ENCODE measurements at regions not wholly inside any gene's neighbourhood (a gene's known extent, or its start where the extent isn't known, plus 50 kb on each side); places are given as distances from the start of the nearest gene placed in this dataset.
A peak's percentile ranks its signal among the peaks of the same experiment; 100 is the strongest.
"Not testable (repeated sequence)": the region's sequence is repeated elsewhere in the genome, so short reads cannot be mapped to it uniquely, and the experiment has no call there.

DNA sequence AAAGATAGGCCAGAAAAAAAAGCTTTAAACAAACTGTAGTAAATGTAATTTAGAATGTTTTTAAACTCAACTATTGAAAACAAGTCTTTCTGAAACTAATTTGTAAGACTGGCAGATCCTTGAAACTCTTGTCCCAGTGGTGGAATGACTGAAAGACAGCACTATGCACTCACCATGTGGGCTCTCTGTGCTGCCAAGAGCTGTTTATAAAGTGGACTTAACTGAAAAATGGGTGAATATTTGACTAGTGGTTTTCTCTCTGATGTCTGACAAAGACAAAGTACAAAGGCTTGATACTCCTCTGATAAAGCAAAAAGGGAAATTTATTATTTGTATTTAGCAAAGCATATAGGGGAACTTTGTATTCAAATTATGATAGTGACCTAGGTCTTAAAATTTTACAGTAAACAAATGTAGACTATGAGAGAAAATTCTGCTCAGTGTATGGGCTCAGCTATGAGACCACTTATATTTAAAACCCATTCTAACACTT lies 635.4 kb downstream of the NR2F1-AS1 start:
- peak; percentile 23 for DNase-seq (ENCODE audit: low read depth)
- TF ChIP-seq, protein P1, sequence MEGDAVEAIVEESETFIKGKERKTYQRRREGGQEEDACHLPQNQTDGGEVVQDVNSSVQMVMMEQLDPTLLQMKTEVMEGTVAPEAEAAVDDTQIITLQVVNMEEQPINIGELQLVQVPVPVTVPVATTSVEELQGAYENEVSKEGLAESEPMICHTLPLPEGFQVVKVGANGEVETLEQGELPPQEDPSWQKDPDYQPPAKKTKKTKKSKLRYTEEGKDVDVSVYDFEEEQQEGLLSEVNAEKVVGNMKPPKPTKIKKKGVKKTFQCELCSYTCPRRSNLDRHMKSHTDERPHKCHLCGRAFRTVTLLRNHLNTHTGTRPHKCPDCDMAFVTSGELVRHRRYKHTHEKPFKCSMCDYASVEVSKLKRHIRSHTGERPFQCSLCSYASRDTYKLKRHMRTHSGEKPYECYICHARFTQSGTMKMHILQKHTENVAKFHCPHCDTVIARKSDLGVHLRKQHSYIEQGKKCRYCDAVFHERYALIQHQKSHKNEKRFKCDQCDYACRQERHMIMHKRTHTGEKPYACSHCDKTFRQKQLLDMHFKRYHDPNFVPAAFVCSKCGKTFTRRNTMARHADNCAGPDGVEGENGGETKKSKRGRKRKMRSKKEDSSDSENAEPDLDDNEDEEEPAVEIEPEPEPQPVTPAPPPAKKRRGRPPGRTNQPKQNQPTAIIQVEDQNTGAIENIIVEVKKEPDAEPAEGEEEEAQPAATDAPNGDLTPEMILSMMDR (IDR thresholded peaks at IDR 0.05; ENCODE audit: low read depth, low read length, missing control alignments) = no peak
- in situ Hi-C loops (cut with HindIII; ENCODE audit: low sequenced_read_pairs) = no loop called here

DNA sequence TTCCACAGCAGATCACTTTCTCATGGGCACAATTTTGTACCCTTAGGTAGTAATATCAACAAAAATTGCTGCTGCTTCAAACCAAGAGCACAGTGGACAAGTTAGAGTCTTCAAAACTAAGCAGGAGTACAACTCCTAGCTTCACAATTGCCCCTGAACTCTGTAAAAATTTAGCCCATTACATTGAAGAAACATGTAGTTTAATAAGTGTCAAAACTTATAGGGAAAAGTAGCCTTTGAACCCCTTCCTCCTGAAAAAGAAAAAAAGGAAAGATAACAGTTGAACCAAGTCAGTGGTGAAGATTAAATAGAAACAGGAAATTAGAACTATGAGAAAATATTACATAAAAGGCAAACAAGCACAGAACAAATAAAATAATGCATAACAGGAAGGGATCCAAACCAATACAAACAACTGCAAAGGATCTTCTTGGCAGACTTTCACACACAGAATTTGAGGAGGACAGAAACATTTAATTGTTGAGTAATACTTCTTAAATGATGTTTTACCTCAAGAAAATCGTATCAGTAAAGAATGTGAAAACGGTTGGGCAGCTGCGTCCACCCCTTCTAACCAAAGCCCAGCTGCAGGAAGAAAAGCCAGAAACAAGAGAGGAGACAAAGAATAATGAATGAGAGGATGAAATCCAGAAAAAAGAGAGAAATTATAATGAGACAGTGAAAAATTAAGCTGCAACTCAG lies 636.0 kb downstream of the NR2F1-AS1 start:
- in situ Hi-C loops (cut with HindIII; ENCODE audit: low sequenced_read_pairs) = no loop called here
- peak; percentile 88 for DNase-seq (ENCODE audit: low read depth)
- TF ChIP-seq, protein P1 (IDR thresholded peaks at IDR 0.05; ENCODE audit: low read depth, low read length, missing control alignments) = no peak

More for the DNA sequence above, 635.4 kb downstream of the NR2F1-AS1 start:
- H3K4me3 ChIP-seq (ENCODE audit: low read depth, low read length) = no peak overlapping the region

DNA sequence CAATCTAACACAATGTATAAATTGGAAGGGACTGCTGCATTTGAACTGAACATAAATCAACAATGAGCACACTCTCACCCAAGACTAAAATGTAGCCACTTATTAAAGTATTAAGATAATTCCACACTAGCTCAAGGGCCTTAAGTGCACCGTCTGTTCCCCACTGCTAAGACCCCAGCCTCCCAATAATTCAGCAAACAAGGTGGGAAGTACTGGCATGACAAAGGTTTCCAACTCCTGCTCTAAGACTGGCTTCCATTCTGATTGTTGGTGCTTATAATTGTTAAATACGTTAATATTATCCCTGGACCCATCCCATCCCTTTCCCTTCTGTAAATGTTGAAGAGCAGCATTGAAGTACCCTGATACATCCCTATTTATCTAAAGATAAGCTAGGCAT lies 636.7 kb downstream of the NR2F1-AS1 start:
- in situ Hi-C loops (cut with HindIII; ENCODE audit: low sequenced_read_pairs) = no loop called here
- no peak overlapping the region for H3K4me3 ChIP-seq (ENCODE audit: low read depth, low read length)
- TF ChIP-seq, protein P1 (IDR thresholded peaks at IDR 0.05; ENCODE audit: low read depth, low read length, missing control alignments) = no peak
- no peak for DNase-seq (ENCODE audit: low read depth)

More for the DNA sequence above, 636.0 kb downstream of the NR2F1-AS1 start:
- H3K4me3 ChIP-seq (ENCODE audit: low read depth, low read length) = no peak overlapping the region

DNA sequence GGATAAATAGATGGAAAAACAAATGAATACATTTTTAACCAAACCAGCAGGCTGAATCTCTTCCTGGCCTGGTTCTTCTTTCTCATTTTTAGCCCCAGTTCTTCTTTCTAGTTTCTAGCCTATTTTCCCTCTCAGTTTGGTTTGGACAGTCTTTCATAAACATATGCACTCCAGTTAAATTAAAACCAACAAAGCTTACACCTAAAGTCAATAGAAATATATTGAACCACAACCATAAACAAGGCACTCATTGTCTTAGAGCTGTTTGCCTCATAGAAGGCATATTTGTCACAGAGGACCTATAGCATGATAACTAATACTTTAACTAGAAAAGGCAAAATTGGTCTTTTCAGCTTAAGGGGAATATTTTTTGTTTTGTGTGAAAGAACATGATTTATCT lies 638.3 kb downstream of the NR2F1-AS1 start:
- no peak overlapping the region for H3K4me3 ChIP-seq (ENCODE audit: low read depth, low read length)
- TF ChIP-seq, protein P1 (IDR thresholded peaks at IDR 0.05; ENCODE audit: low read depth, low read length, missing control alignments) = no peak
- DNase-seq (ENCODE audit: low read depth) = no peak
- in situ Hi-C loops (cut with HindIII; ENCODE audit: low sequenced_read_pairs) = no loop called here

DNA sequence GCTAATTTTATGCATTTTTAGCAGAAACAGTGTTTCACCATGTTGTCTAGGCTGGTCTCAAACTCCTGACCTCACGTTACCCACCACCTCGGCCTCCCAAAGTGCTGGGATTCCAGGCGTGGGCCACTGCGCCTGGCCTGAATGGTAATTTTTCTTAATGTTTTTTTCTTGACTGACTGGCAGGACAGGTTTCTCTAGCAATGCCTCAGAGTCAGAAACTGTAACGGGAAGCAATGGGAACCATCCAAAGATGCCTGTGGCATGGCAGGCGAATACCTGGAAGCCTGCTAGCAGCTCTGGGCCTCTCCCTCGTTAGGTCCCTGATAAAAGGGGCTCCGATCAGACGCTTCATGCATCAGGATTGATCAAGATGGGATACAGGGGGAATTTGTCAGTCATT lies 639.2 kb downstream of the NR2F1-AS1 start:
- H3K4me3 ChIP-seq (ENCODE audit: low read depth, low read length) = no peak overlapping the region
- in situ Hi-C loops (cut with HindIII; ENCODE audit: low sequenced_read_pairs) = no loop called here
- TF ChIP-seq, protein P1 (IDR thresholded peaks at IDR 0.05; ENCODE audit: low read depth, low read length, missing control alignments) = no peak
- DNase-seq (ENCODE audit: low read depth) = no peak

DNA sequence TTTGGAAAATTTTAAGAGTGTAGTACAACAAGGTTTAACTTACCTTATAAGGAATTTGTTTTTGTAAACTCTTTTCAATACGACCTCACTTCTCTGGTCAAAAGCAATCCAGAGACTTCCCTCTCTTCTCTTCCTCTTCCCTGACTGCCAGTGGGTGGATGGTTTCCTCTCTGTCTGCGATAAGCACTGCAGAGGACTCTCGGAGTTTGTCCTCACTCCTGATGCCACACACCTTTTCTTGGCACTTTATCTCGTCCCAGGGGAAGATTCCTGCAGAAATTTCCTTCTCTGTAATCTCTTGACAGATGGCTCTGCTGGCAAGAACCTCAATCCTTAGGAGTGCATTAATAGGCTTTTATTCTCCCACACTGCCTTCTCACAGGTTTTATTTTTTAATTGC lies 641.6 kb downstream of the NR2F1-AS1 start:
- TF ChIP-seq, protein P1 (IDR thresholded peaks at IDR 0.05; ENCODE audit: low read depth, low read length, missing control alignments) = no peak
- DNase-seq (ENCODE audit: low read depth) = no peak
- H3K4me3 ChIP-seq (ENCODE audit: low read depth, low read length) = no peak overlapping the region
- in situ Hi-C loops (cut with HindIII; ENCODE audit: low sequenced_read_pairs) = no loop called here

DNA sequence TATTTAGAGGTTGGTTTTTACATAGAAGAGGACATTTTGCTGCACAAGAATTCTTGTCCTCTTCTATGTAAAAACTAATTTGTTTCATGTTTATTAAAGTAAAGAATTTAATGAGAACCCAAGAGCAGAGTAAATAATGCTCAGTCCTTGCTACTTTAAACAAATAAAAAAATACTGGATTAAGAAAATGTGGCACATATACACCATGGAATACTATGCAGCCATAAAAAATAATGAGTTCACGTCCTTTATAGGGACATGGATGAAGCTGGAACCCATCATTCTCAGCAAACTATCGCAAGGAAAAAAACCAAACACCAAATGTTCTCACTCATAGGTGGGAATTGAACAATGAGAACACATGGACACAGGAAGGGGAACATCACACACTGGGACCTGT lies 643.6 kb downstream of the NR2F1-AS1 start:
- in situ Hi-C loops (cut with HindIII; ENCODE audit: low sequenced_read_pairs); H3K4me3 ChIP-seq (ENCODE audit: low read depth, low read length); DNase-seq (ENCODE audit: low read depth): not testable (repeated sequence)

All from astrocyte of the cerebellum (primary cell).